Testis (tissue), 2 donors: ENCODE measurements at regions not wholly inside any gene's neighbourhood (a gene's known extent, or its start where the extent isn't known, plus 50 kb on each side); places are given as distances from the start of the nearest gene placed in this dataset.

Source experiments
- DNase-seq: peaks from one replicate; pipeline ENCODE4 v3.0.0-alpha.2; 2019
- H3K27ac ChIP-seq, 2 donors: fragments of 200-600 bp; sonication (generic); one replicate each; pipeline ENCODE4 v1.5.1; 2019
- H3K27me3 ChIP-seq: fragments of 200-600 bp; sonication (generic); one replicate; pipeline ENCODE4 v1.5.1; 2019
- H3K36me3 ChIP-seq: fragments of 200-600 bp; sonication (generic); one replicate; pipeline ENCODE4 v1.5.1; 2017; ENCODE audit warnings: low read depth; ENCODE audit errors: missing control alignments
- H3K4me1 ChIP-seq: fragments of 200-600 bp; sonication (generic); one replicate; pipeline ENCODE4 v1.5.1; 2019
- H3K4me3 ChIP-seq, 2 donors: fragments of 200-600 bp; sonication (generic); one replicate each; pipeline ENCODE4 v1.5.1; 2017 to 2019
- H3K9me3 ChIP-seq: fragments of 200-600 bp; sonication (generic); one replicate; pipeline ENCODE4 v1.5.1; 2017
- CTCF ChIP-seq, 3 experiments: fragments of 450-650 bp in 2 of 3; fragments of 200-600 bp in 1 of 3; sonication (generic) in 1 of 3; IDR thresholded peaks; one replicate each; pipeline ENCODE4 v1.5.1; 2016 to 2019; ENCODE audit warnings: antibody characterized with exemption in 3 of 3, mild to moderate bottlenecking in 2 of 3, moderate library complexity in 1 of 3
- POLR2A ChIP-seq: fragments of 450-650 bp; IDR thresholded peaks from one replicate; pipeline ENCODE4 v1.6.1; 2017; ENCODE audit warnings: antibody characterized with exemption, mild to moderate bottlenecking, moderate library complexity
- WGBS, 2 donors: methylation state at CpG; one replicate each; pipeline ENCODE4 v1.1.5; 2018; 5-methylcytosine and 5-hydroxymethylcytosine counted together
- intact Hi-C: fragments of 100-400 bp; cut with DNase I; formaldehyde crosslinking; loops from one replicate; pipeline ENCODE4 v1.15.1; 2023; ENCODE audit warnings: low total_unique reads

GRCh38 chr5:163609910-163610309 is 104.5 kb downstream of the MAT2B start:
- H3K36me3 ChIP-seq, result no peaks in the 10 kb centered on the region
- H3K4me3 ChIP-seq, result no peak overlapping the region
- H3K9me3 ChIP-seq, result no peaks in the 10 kb centered on the region
- 96 to 97% methylated on average over 1 of the region's 1 CpG for WGBS, 2 donors
- no peak for DNase-seq
- no peaks in the 10 kb centered on the region for H3K27me3 ChIP-seq
- H3K4me1 ChIP-seq, result no peaks in the 10 kb centered on the region
- H3K27ac ChIP-seq, result no peak overlapping the region
- intact Hi-C loops, result no loop called here
- TF ChIP-seq POLR2A (no peak), CTCF (IDR thresholded peaks at IDR 0.05) (no peak)

GRCh38 chr5:163612358-163613149 is 107.1 kb downstream of the MAT2B start:
- Histone ChIP-seq H3K4me3 (no peak overlapping the region), H3K4me1 (no peaks in the 10 kb centered on the region), H3K9me3 (no peaks in the 10 kb centered on the region), H3K27me3 (no peaks in the 10 kb centered on the region), H3K27ac (no peak overlapping the region), H3K36me3 (no peaks in the 10 kb centered on the region)
- WGBS, 2 donors, result 59% methylated on average over 8 of the region's 8 CpGs
- no peak for TF ChIP-seq POLR2A
- TF ChIP-seq CTCF (IDR thresholded peaks at IDR 0.05), result no peak
- intact Hi-C loops, result no loop called here
- no peak for DNase-seq

GRCh38 chr5:163613150-163613442 is 107.7 kb downstream of the MAT2B start:
- H3K36me3 ChIP-seq, result no peaks in the 10 kb centered on the region
- TF ChIP-seq CTCF (IDR thresholded peaks at IDR 0.05), result no peak
- no peak for TF ChIP-seq POLR2A
- no peak overlapping the region for H3K27ac ChIP-seq
- WGBS, 2 donors, result 27 to 56% methylated on average over 4 of the region's 4 CpGs
- intact Hi-C loops, result no loop called here
- no peaks in the 10 kb centered on the region for H3K9me3 ChIP-seq
- H3K27me3 ChIP-seq, result no peaks in the 10 kb centered on the region
- no peak overlapping the region for H3K4me3 ChIP-seq
- DNase-seq, result no peak
- H3K4me1 ChIP-seq, result no peaks in the 10 kb centered on the region

- DNase-seq, result no peak
- no peaks in the 10 kb centered on the region for H3K27me3 ChIP-seq
- H3K4me3 ChIP-seq, result no peak overlapping the region
- no peaks in the 10 kb centered on the region for H3K36me3 ChIP-seq
- WGBS, 2 donors, result 51 to 76% methylated on average over 3 of the region's 3 CpGs
- no peaks in the 10 kb centered on the region for H3K4me1 ChIP-seq
- H3K27ac ChIP-seq, result no peak overlapping the region
- intact Hi-C loops, result no loop called here
- no peaks in the 10 kb centered on the region for H3K9me3 ChIP-seq
- TF ChIP-seq POLR2A (no peak), CTCF (IDR thresholded peaks at IDR 0.05) (no peak)
Measured at GRCh38 chr5:163614787-163615186, 109.4 kb downstream of the MAT2B start.

- Histone ChIP-seq H3K9me3 (no peaks in the 10 kb centered on the region), H3K27me3 (no peaks in the 10 kb centered on the region), H3K27ac (no peak overlapping the region), H3K36me3 (no peaks in the 10 kb centered on the region), H3K4me1 (no peaks in the 10 kb centered on the region), H3K4me3 (no peak overlapping the region)
- intact Hi-C loops, result no loop called here
- no peak for DNase-seq
- TF ChIP-seq POLR2A (no peak), CTCF (IDR thresholded peaks at IDR 0.05) (no peak)
- WGBS, 2 donors, result 90 to 96% methylated on average over 3 of the region's 3 CpGs
Measured at GRCh38 chr5:163619273-163619934, 114.0 kb downstream of the MAT2B start.
